Progenitor cell of endocrine pancreas (in vitro differentiated cells): ENCODE measurements at regions not wholly inside any gene's neighbourhood (a gene's known extent, or its start where the extent isn't known, plus 50 kb on each side); places are given as distances from the start of the nearest gene placed in this dataset.

ENCODE experiments used
- DNase-seq: peaks from one replicate; pipeline ENCODE4 v3.0.0; 2021; ENCODE audit warnings: low spot score; ENCODE audit not compliant: unreplicated experiment
- H3K27ac Mint-ChIP-seq: 2 replicates; pipeline ENCODE4 v1.8.0; 2021; ENCODE audit warnings: mild to moderate bottlenecking, moderate library complexity, mixed read lengths
- H3K27me3 Mint-ChIP-seq: 2 replicates; pipeline ENCODE4 v1.8.0; 2021; ENCODE audit warnings: mixed read lengths
- H3K36me3 Mint-ChIP-seq: 2 replicates; pipeline ENCODE4 v1.8.0; 2022; ENCODE audit warnings: mixed read lengths; ENCODE audit not compliant: insufficient read depth
- H3K4me1 Mint-ChIP-seq: 2 replicates; pipeline ENCODE4 v1.8.0; 2021; ENCODE audit warnings: low read depth, mixed read lengths
- H3K4me3 Mint-ChIP-seq: 2 replicates; pipeline ENCODE4 v1.8.0; 2021; ENCODE audit warnings: low read depth, mild to moderate bottlenecking, moderate library complexity, mixed read lengths
- H3K9me3 Mint-ChIP-seq: 2 replicates; pipeline ENCODE4 v1.8.0; 2021; ENCODE audit warnings: low read depth, mixed read lengths
- TF ChIP-seq, protein P1 (sequence below): fragments of 200-600 bp; sonication (generic); IDR thresholded peaks from one replicate; pipeline ENCODE4 v1.5.0; 2021; ENCODE audit warnings: antibody characterized with exemption, mild to moderate bottlenecking; ENCODE audit not compliant: unreplicated experiment

DNA sequence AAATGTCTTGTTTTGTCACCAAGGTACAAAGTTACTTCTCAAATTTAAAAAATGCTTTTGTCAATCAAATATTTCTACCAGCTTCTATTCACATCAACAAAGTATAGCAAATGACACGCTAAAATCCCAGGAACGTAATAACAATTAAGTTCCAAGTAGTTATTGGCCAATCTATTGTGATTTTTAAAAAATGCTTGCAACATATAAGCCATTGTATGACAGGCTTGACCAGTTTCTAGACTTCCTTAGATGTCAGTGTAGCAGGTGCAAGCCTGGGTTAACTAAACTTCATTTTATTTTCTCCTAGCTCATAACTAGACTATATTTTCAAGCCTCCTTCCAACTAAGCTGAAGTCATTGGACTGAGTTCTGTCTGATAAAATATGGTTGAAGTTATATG is 494.5 kb upstream of the PKN2 start:
- no peak overlapping the region for H3K4me3 Mint-ChIP-seq
- TF ChIP-seq, protein P1, sequence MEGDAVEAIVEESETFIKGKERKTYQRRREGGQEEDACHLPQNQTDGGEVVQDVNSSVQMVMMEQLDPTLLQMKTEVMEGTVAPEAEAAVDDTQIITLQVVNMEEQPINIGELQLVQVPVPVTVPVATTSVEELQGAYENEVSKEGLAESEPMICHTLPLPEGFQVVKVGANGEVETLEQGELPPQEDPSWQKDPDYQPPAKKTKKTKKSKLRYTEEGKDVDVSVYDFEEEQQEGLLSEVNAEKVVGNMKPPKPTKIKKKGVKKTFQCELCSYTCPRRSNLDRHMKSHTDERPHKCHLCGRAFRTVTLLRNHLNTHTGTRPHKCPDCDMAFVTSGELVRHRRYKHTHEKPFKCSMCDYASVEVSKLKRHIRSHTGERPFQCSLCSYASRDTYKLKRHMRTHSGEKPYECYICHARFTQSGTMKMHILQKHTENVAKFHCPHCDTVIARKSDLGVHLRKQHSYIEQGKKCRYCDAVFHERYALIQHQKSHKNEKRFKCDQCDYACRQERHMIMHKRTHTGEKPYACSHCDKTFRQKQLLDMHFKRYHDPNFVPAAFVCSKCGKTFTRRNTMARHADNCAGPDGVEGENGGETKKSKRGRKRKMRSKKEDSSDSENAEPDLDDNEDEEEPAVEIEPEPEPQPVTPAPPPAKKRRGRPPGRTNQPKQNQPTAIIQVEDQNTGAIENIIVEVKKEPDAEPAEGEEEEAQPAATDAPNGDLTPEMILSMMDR, result no peak
- peaks cover 11% of the 10 kb centered on the region for H3K27me3 Mint-ChIP-seq
- peaks cover 6% of the 10 kb centered on the region for H3K4me1 Mint-ChIP-seq
- no peak for DNase-seq
- no peak overlapping the region for H3K27ac Mint-ChIP-seq
- H3K9me3 Mint-ChIP-seq, result no peaks in the 10 kb centered on the region
- H3K36me3 Mint-ChIP-seq, result no peaks in the 10 kb centered on the region

DNA sequence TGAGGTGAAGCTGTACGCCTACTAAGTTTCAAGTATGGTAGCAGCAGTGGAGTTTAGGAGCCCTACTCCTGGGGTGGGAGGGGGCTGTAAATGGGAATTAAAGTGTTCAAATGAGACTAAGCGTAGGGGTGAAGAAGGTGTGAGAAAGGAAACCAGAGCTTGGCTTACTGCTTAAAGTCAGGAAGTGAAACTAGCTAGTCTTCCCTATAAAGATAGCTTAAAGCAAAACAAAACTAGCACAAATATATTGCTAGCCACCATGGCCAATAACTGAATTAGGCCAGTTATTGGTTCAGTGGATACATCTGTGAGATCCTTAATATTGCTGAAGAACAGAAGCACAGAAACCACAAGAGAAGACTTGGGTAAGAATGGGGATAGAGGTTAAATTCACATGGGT is 492.2 kb upstream of the PKN2 start:
- peaks cover 6% of the 10 kb centered on the region for H3K4me1 Mint-ChIP-seq
- TF ChIP-seq, protein P1, result no peak
- no peaks in the 10 kb centered on the region for H3K9me3 Mint-ChIP-seq
- H3K4me3 Mint-ChIP-seq, result no peak overlapping the region
- DNase-seq, result no peak
- no peak overlapping the region for H3K27ac Mint-ChIP-seq
- H3K27me3 Mint-ChIP-seq, result peaks cover 20% of the 10 kb centered on the region
- H3K36me3 Mint-ChIP-seq, result no peaks in the 10 kb centered on the region

DNA sequence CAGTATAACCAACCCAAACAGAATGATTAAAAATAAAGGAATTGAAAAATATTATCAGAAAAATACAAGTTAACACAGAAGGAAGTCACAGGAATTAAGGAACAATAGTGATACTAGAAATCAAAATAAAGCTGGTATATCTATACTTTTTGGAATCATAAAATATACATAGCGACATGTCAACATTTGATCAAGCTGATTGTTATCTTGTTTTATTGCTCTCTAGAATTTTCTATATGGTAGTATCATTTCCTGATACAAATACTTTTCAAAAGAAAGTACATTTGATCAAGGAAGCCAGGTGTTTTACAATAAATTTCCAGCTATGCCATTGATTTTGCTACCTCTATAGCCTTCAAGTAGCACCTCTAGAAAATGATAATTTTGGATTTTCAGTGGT is 489.5 kb upstream of the PKN2 start:
- no peak for DNase-seq
- peaks cover 6% of the 10 kb centered on the region for H3K4me1 Mint-ChIP-seq
- peaks cover 25% of the 10 kb centered on the region for H3K27me3 Mint-ChIP-seq
- no peaks in the 10 kb centered on the region for H3K36me3 Mint-ChIP-seq
- no peaks in the 10 kb centered on the region for H3K9me3 Mint-ChIP-seq
- TF ChIP-seq, protein P1, result no peak
- no peak overlapping the region for H3K27ac Mint-ChIP-seq
- no peak overlapping the region for H3K4me3 Mint-ChIP-seq

DNA sequence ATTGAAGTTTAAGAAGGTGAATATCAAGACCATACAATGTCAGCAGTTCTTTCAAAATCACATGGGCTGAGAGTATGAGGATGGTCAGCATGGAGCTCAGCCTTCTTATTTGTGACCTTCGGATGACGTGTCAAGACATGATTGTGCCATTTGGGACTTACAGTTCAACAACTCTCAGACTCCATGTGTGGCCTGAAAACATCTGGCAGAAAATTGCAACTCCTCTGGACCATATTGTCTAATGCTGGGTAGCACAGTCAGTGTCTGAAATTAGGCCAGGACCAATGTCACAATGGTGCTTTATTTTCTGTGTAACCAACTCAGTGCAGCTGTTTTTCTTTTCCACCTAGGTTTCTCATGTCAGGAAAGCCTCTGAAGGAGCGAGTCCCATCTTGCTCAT is 483.5 kb upstream of the PKN2 start:
- no peak for DNase-seq
- peaks cover 49% of the 10 kb centered on the region for H3K27me3 Mint-ChIP-seq
- TF ChIP-seq, protein P1, result no peak
- no peaks in the 10 kb centered on the region for H3K36me3 Mint-ChIP-seq
- no peak overlapping the region for H3K4me3 Mint-ChIP-seq
- H3K9me3 Mint-ChIP-seq, result no peaks in the 10 kb centered on the region
- peaks cover 6% of the 10 kb centered on the region for H3K4me1 Mint-ChIP-seq
- no peak overlapping the region for H3K27ac Mint-ChIP-seq

DNA sequence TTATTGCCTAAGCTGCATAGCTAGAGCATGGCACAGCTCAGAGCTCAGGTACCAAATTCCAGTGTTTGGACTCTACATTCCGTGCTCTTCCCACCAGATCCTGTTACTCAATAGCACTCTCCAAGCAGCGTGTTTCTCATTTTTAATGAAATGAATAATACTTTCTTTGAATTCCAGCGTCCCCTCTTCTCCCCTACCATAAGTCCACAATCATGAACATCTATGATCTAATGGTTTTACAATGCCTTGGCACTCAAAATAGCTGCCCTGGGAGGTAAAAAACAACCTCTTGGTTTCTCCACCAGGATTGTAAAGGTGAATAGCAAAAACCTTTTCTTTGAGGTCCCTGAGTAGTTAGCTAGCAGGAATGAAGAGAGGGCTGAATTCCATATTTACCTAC is 480.0 kb upstream of the PKN2 start:
- Mint-ChIP-seq H3K4me1 (peaks cover 11% of the 10 kb centered on the region), H3K9me3 (no peaks in the 10 kb centered on the region), H3K4me3 (no peak overlapping the region), H3K27me3 (peaks cover 48% of the 10 kb centered on the region), H3K36me3 (no peaks in the 10 kb centered on the region), H3K27ac (no peak overlapping the region)
- TF ChIP-seq, protein P1, result no peak
- DNase-seq, result no peak
